CD8-positive, alpha-beta memory T cell (primary cell): ENCODE measurements at regions not wholly inside any gene's neighbourhood (a gene's known extent, or its start where the extent isn't known, plus 50 kb on each side); places are given as distances from the start of the nearest gene placed in this dataset.
A peak's percentile ranks its signal among the peaks of the same experiment; 100 is the strongest.

Experiments
- CTCF ChIA-PET: fragments of 350-600 bp; sonication (Branson Sonifier 250); formaldehyde crosslinking; loops from one replicate; lab custom pipeline; 2021; ENCODE audit warnings: antibody characterized with exemption; lab: Charles Lee
- POLR2A ChIA-PET: fragments of 350-600 bp; sonication (Branson Sonifier 250); formaldehyde crosslinking; loops from one replicate; lab custom pipeline; 2021; ENCODE audit warnings: antibody characterized with exemption; lab: Charles Lee
- DNase-seq, 5 donors: peaks; one replicate each; pipeline versions ENCODE4 v3.0.0 to v3.0.0-alpha.2; 2020 to 2022; ENCODE audit warnings: mixed read lengths in 1 of 5
- H3K27ac ChIP-seq: one replicate; pipeline ENCODE4 v1.7.0; 2013; ENCODE audit warnings: low read depth, mild to moderate bottlenecking, low read length, moderate library complexity
- H3K27me3 ChIP-seq: 2 replicates; pipeline ENCODE4 v1.7.0; 2013; ENCODE audit warnings: low read length, mild to moderate bottlenecking; ENCODE audit not compliant: insufficient read depth, poor library complexity, severe bottlenecking
- H3K36me3 ChIP-seq: 2 replicates; pipeline ENCODE4 v1.7.0; 2013; ENCODE audit warnings: mild to moderate bottlenecking, low read length, moderate library complexity; ENCODE audit not compliant: insufficient read depth
- H3K4me1 ChIP-seq: 2 replicates; pipeline ENCODE4 v1.7.0; 2013; ENCODE audit warnings: mild to moderate bottlenecking, low read length, moderate library complexity; ENCODE audit not compliant: insufficient read depth
- H3K4me3 ChIP-seq: 2 replicates; pipeline ENCODE4 v1.7.0; 2013; ENCODE audit warnings: mild to moderate bottlenecking, low read length
- H3K9me3 ChIP-seq: 2 replicates; pipeline ENCODE4 v1.7.0; 2013; ENCODE audit warnings: mild to moderate bottlenecking, low read length
- H3K27ac Mint-ChIP-seq, 8 donors: one replicate each; pipeline ENCODE4 v1.8.0; 2020 to 2021; ENCODE audit warnings: mixed read lengths in 8 of 8, mild to moderate bottlenecking in 6 of 8, inconsistent platforms in 3 of 8, moderate library complexity in 3 of 8
- H3K27me3 Mint-ChIP-seq, 2 donors: one replicate each; pipeline ENCODE4 v1.8.0; 2020 to 2021; ENCODE audit warnings: mixed read lengths in 2 of 2, mild to moderate bottlenecking in 1 of 2, moderate library complexity in 1 of 2
- H3K36me3 Mint-ChIP-seq, 3 donors: one replicate each; pipeline ENCODE4 v1.8.0; 2020 to 2021; ENCODE audit warnings: mixed read lengths in 3 of 3, inconsistent platforms in 1 of 3, mild to moderate bottlenecking in 1 of 3
- H3K4me1 Mint-ChIP-seq, 3 donors: one replicate each; pipeline ENCODE4 v1.8.0; 2020 to 2021; ENCODE audit warnings: mixed read lengths in 3 of 3, inconsistent platforms in 1 of 3, mild to moderate bottlenecking in 1 of 3
- H3K4me3 Mint-ChIP-seq, 7 donors: one replicate each; pipeline ENCODE4 v1.8.0; 2020 to 2021; ENCODE audit warnings: mixed read lengths in 7 of 7, mild to moderate bottlenecking in 6 of 7, moderate library complexity in 4 of 7, inconsistent platforms in 2 of 7
- H3K9me3 Mint-ChIP-seq, 5 donors: one replicate each; pipeline ENCODE4 v1.8.0; 2020 to 2022; ENCODE audit warnings: mixed read lengths in 5 of 5, mild to moderate bottlenecking in 3 of 5, moderate library complexity in 2 of 5, inconsistent platforms in 1 of 5

GRCh38 chr5:21209409-21209808 lies 1221.4 kb upstream of the CDH18 start:
- POLR2A ChIA-PET = no interaction called here
- Histone ChIP-seq H3K9me3 (no peaks in the 10 kb centered on the region), H3K4me3 (no peak overlapping the region), H3K27ac (no peak overlapping the region), H3K27me3 (no peaks in the 10 kb centered on the region), H3K4me1 (no peaks in the 10 kb centered on the region), H3K36me3 (no peaks in the 10 kb centered on the region)
- no peak overlapping the region for H3K4me3 Mint-ChIP-seq
- H3K4me1 Mint-ChIP-seq = no peaks in the 10 kb centered on the region
- H3K36me3 Mint-ChIP-seq = no peaks in the 10 kb centered on the region
- no peak for DNase-seq
- peaks cover 4 to 11% (median 7%) of the 10 kb centered on the region in 5 donors for H3K9me3 Mint-ChIP-seq
- CTCF ChIA-PET = no interaction called here
- no peak overlapping the region for H3K27ac Mint-ChIP-seq
- H3K27me3 Mint-ChIP-seq = no peaks in the 10 kb centered on the region

- no peak overlapping the region for H3K4me3 Mint-ChIP-seq
These were observed 1211.1 kb upstream of the CDH18 start for GRCh38 chr5:21199087-21199486.

GRCh38 chr5:21195145-21195544 lies 1207.1 kb upstream of the CDH18 start:
- no peak overlapping the region for H3K4me3 ChIP-seq
- Mint-ChIP-seq H3K9me3 (peaks cover 3 to 16% (median 6%) of the 10 kb centered on the region in 5 donors), H3K36me3 (no peaks in the 10 kb centered on the region), H3K27me3 (no peaks in the 10 kb centered on the region), H3K27ac (no peak overlapping the region), H3K4me3 (no peak overlapping the region), H3K4me1 (no peaks in the 10 kb centered on the region)
- CTCF ChIA-PET = no interaction called here
- H3K4me1 ChIP-seq = no peaks in the 10 kb centered on the region
- no peak overlapping the region for H3K27ac ChIP-seq
- H3K36me3 ChIP-seq = no peaks in the 10 kb centered on the region
- no peaks in the 10 kb centered on the region for H3K9me3 ChIP-seq
- no peaks in the 10 kb centered on the region for H3K27me3 ChIP-seq
- POLR2A ChIA-PET = no interaction called here
- DNase-seq = no peak

More at GRCh38 chr5:21199087-21199486, 1211.1 kb upstream of the CDH18 start:
- H3K9me3 ChIP-seq = no peaks in the 10 kb centered on the region
- H3K27ac ChIP-seq = no peak overlapping the region
- H3K36me3 ChIP-seq = no peaks in the 10 kb centered on the region
- Mint-ChIP-seq H3K27ac (no peak overlapping the region), H3K27me3 (no peaks in the 10 kb centered on the region), H3K36me3 (no peaks in the 10 kb centered on the region), H3K4me1 (no peaks in the 10 kb centered on the region), H3K9me3 (peaks cover 3 to 21% (median 7%) of the 10 kb centered on the region in 5 donors)
- no peaks in the 10 kb centered on the region for H3K27me3 ChIP-seq
- no peaks in the 10 kb centered on the region for H3K4me1 ChIP-seq
- H3K4me3 ChIP-seq = no peak overlapping the region
- ChIA-PET CTCF (no interaction called here), POLR2A (no interaction called here)
- DNase-seq = no peak

- H3K4me3 Mint-ChIP-seq = no peak overlapping the region
- peaks cover 2 to 19% (median 9%) of the 10 kb centered on the region in 5 donors for H3K9me3 Mint-ChIP-seq
- POLR2A ChIA-PET = no interaction called here
- no peaks in the 10 kb centered on the region for H3K27me3 Mint-ChIP-seq
- no peak overlapping the region for H3K27ac Mint-ChIP-seq
- Histone ChIP-seq H3K27me3 (no peaks in the 10 kb centered on the region), H3K9me3 (no peaks in the 10 kb centered on the region), H3K4me1 (no peaks in the 10 kb centered on the region), H3K36me3 (no peaks in the 10 kb centered on the region), H3K27ac (no peak overlapping the region), H3K4me3 (no peak overlapping the region)
- CTCF ChIA-PET = no interaction called here
- no peak for DNase-seq
- H3K4me1 Mint-ChIP-seq = no peaks in the 10 kb centered on the region
- no peaks in the 10 kb centered on the region for H3K36me3 Mint-ChIP-seq
These were observed 1197.5 kb upstream of the CDH18 start for GRCh38 chr5:21185536-21185935.

- CTCF ChIA-PET = no interaction called here
These were observed 1196.6 kb upstream of the CDH18 start for GRCh38 chr5:21184581-21184980.

GRCh38 chr5:21181609-21182125 lies 1193.7 kb upstream of the CDH18 start:
- CTCF ChIA-PET = no interaction called here

More at GRCh38 chr5:21184581-21184980, 1196.6 kb upstream of the CDH18 start:
- no peak overlapping the region for H3K27ac ChIP-seq
- H3K4me3 Mint-ChIP-seq = no peak overlapping the region
- no peaks in the 10 kb centered on the region for H3K27me3 ChIP-seq
- POLR2A ChIA-PET = no interaction called here
- H3K36me3 ChIP-seq = no peaks in the 10 kb centered on the region
- no peaks in the 10 kb centered on the region for H3K4me1 Mint-ChIP-seq
- no peaks in the 10 kb centered on the region for H3K36me3 Mint-ChIP-seq
- no peaks in the 10 kb centered on the region for H3K4me1 ChIP-seq
- H3K27me3 Mint-ChIP-seq = no peaks in the 10 kb centered on the region
- no peak for DNase-seq
- H3K9me3 ChIP-seq = no peaks in the 10 kb centered on the region
- H3K9me3 Mint-ChIP-seq = peaks cover 2 to 20% (median 10%) of the 10 kb centered on the region in 5 donors
- no peak overlapping the region for H3K27ac Mint-ChIP-seq
- no peak overlapping the region for H3K4me3 ChIP-seq

GRCh38 chr5:21173526-21173925 lies 1185.5 kb upstream of the CDH18 start:
- ChIA-PET CTCF (no interaction called here), POLR2A (no interaction called here)
- no peaks in the 10 kb centered on the region for H3K4me1 ChIP-seq
- H3K27me3 Mint-ChIP-seq = no peaks in the 10 kb centered on the region
- H3K4me3 ChIP-seq = no peak overlapping the region
- H3K4me3 Mint-ChIP-seq = no peak overlapping the region
- H3K27ac Mint-ChIP-seq = no peak overlapping the region
- no peaks in the 10 kb centered on the region for H3K27me3 ChIP-seq
- H3K9me3 Mint-ChIP-seq = peaks cover 2 to 24% (median 4%) of the 10 kb centered on the region in 5 donors
- H3K4me1 Mint-ChIP-seq = no peaks in the 10 kb centered on the region
- H3K9me3 ChIP-seq = no peaks in the 10 kb centered on the region
- no peaks in the 10 kb centered on the region for H3K36me3 ChIP-seq
- no peaks in the 10 kb centered on the region for H3K36me3 Mint-ChIP-seq
- no peak overlapping the region for H3K27ac ChIP-seq
- DNase-seq = no peak

More at GRCh38 chr5:21181609-21182125, 1193.7 kb upstream of the CDH18 start:
- no peaks in the 10 kb centered on the region for H3K36me3 ChIP-seq
- Mint-ChIP-seq H3K27me3 (no peaks in the 10 kb centered on the region), H3K4me1 (no peaks in the 10 kb centered on the region), H3K9me3 (peaks cover 2 to 18% (median 9%) of the 10 kb centered on the region in 5 donors), H3K4me3 (no peak overlapping the region), H3K27ac (peak overlapping the region in 1 of 8 donors; percentile 33), H3K36me3 (no peaks in the 10 kb centered on the region)
- H3K9me3 ChIP-seq = no peaks in the 10 kb centered on the region
- no peak for DNase-seq
- no peak overlapping the region for H3K27ac ChIP-seq
- POLR2A ChIA-PET = no interaction called here
- H3K4me3 ChIP-seq = no peak overlapping the region
- H3K4me1 ChIP-seq = no peaks in the 10 kb centered on the region
- no peaks in the 10 kb centered on the region for H3K27me3 ChIP-seq

- no peak overlapping the region for H3K27ac ChIP-seq
- peaks cover 2 to 24% (median 4%) of the 10 kb centered on the region in 5 donors for H3K9me3 Mint-ChIP-seq
- H3K4me1 Mint-ChIP-seq = no peaks in the 10 kb centered on the region
- no peaks in the 10 kb centered on the region for H3K36me3 ChIP-seq
- no peaks in the 10 kb centered on the region for H3K27me3 Mint-ChIP-seq
- H3K4me1 ChIP-seq = no peaks in the 10 kb centered on the region
- H3K36me3 Mint-ChIP-seq = no peaks in the 10 kb centered on the region
- no peak for DNase-seq
- no peaks in the 10 kb centered on the region for H3K27me3 ChIP-seq
- no peak overlapping the region for H3K4me3 ChIP-seq
- POLR2A ChIA-PET = no interaction called here
- CTCF ChIA-PET = no interaction called here
- no peak overlapping the region for H3K27ac Mint-ChIP-seq
- H3K9me3 ChIP-seq = no peaks in the 10 kb centered on the region
- H3K4me3 Mint-ChIP-seq = no peak overlapping the region
These were observed 1185.0 kb upstream of the CDH18 start for GRCh38 chr5:21173036-21173435.
